AG09319 (cell line): ENCODE measurements at regions not wholly inside any gene's neighbourhood (a gene's known extent, or its start where the extent isn't known, plus 50 kb on each side); places are given as distances from the start of the nearest gene placed in this dataset.
"Not testable (repeated sequence)": the region's sequence is repeated elsewhere in the genome, so short reads cannot be mapped to it uniquely, and the experiment has no call there.

Source experiments
- DNase-seq: peaks from one replicate; pipeline ENCODE4 v3.0.0-alpha.2; 2010; ENCODE audit warnings: low read depth; ENCODE audit errors: extremely low read depth
- TF ChIP-seq, protein P1 (sequence below): IDR thresholded peaks from 2 replicates; pipeline ENCODE4 v1.5.1; 2011; ENCODE audit warnings: low read depth, mild to moderate bottlenecking, inconsistent platforms, low read length, moderate library complexity

- DNase-seq, result no peak
- TF ChIP-seq, protein P1, sequence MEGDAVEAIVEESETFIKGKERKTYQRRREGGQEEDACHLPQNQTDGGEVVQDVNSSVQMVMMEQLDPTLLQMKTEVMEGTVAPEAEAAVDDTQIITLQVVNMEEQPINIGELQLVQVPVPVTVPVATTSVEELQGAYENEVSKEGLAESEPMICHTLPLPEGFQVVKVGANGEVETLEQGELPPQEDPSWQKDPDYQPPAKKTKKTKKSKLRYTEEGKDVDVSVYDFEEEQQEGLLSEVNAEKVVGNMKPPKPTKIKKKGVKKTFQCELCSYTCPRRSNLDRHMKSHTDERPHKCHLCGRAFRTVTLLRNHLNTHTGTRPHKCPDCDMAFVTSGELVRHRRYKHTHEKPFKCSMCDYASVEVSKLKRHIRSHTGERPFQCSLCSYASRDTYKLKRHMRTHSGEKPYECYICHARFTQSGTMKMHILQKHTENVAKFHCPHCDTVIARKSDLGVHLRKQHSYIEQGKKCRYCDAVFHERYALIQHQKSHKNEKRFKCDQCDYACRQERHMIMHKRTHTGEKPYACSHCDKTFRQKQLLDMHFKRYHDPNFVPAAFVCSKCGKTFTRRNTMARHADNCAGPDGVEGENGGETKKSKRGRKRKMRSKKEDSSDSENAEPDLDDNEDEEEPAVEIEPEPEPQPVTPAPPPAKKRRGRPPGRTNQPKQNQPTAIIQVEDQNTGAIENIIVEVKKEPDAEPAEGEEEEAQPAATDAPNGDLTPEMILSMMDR, result no peak
Measured at GRCh38 chr17:31724026-31724425, 135.0 kb downstream of the COPRS start.

DNA sequence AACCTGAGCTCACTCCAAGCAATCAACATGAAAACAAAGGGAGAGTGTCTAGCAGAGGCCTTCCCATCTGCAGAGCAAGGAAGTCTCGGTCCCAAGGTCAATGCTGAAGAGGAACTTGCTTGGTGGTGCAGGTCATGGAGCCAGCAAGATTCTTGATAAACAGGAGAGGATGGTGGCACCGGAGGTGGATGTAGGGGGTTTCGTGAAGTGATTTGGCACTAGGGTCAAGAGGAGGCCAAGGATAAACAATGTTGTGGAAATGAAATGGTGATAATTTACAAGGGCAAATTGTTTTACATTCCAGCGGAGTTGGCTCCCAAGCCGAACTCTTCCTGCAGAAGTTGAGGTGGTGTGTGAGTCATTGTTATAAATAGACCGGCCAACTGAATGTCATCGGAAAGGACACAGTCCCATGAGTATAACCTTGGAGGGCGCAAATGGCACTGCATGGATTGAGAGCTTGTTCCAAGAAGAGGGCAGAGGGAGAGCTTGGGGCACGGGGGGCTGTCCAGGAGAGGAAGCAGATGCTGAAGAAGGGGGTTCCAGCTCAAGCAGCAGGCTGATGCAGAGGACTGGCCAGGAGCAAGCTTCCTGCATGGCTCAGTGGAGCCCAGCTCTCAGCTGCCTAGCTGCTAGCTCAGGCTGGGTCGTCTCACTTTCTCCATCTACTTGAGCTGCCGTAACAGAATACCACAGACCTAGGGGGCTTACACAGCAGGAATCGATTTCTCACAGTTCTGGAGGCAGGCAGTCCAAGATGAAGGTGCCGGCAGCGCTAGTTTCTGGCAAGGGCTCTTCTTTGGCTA is 136.6 kb downstream of the COPRS start:
- TF ChIP-seq, protein P1, result no peak

DNA sequence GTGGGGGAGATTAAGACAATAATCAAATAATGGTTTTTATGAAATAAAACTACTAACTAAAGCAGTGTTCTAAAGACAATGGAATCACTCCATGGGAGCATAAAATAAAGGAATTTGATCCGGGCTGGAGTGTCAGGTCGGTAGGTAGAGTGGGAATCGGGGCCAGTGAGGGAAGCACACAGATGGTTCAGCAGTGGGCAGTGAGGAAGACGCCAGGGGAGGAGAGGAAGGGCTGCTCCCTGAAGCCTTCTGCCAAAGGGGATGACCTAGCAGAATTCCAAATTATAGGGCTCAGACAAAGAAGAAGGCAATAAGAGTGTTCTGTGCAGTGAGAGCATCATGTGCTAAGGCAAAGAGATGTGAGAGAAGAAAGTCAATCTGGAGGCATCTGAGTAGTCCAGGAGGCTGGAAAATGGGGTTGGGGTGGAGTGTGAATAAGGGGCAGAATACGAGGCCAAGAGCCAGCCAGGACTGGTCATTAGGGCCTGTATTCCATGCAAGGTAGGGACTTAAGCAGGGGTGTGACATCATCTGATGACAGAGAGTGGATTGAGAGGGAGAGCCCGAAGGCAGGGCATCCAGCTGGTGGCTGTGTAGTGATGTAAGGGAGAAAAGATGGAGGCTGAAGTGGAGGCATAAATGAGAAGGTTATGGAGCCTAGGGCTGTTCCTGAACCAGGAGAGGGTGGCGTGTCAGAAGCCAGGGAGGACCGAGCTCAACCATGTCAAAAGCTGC is 137.6 kb downstream of the COPRS start:
- TF ChIP-seq, protein P1, result no peak
- no peak for DNase-seq

More for the DNA sequence above, 136.6 kb downstream of the COPRS start:
- no peak for DNase-seq

- not testable (repeated sequence) for DNase-seq
Measured at GRCh38 chr17:31717251-31717650, 141.8 kb downstream of the COPRS start.

- no peak for DNase-seq
- TF ChIP-seq, protein P1, result no peak
Measured at GRCh38 chr17:31715446-31715845, 143.6 kb downstream of the COPRS start.

DNA sequence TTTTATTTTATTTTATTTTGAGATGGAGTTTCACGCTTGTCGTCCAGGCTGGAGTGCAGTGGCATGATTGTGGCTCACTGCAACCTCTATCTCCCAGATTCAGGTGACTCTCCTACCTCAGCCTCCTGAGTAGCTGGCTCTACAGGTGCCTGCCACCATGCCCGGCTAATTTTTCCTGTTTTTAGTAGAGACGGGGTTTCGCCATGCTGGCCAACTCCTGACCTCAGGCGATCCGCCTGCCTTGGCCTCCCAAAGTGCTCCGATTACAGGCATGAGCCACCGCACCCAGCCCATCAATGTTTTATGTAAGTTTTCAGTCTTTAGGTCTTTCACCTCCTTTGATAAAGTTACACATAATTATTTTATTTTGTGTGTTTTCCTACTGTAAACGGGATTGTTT is 154.6 kb downstream of the COPRS start:
- TF ChIP-seq, protein P1, result no peak
- DNase-seq, result no peak

- TF ChIP-seq, protein P1, result no peak
- no peak for DNase-seq
Measured at GRCh38 chr17:31702041-31702440, 157.0 kb downstream of the COPRS start.
